SK-N-SH (cell line): ENCODE measurements at regions not wholly inside any gene's neighbourhood (a gene's known extent, or its start where the extent isn't known, plus 50 kb on each side); places are given as distances from the start of the nearest gene placed in this dataset.

Source experiments
- CTCF ChIA-PET: fragments of 300-600, 350-600 bp; formaldehyde crosslinking; extraction: SDS; loops from one replicate; lab custom pipeline; 2021; lab: Yijun Ruan, JAX
- POLR2A ChIA-PET: fragments of 350-600 bp; sonication (Branson Sonifier 250); formaldehyde crosslinking; extraction: SDS; loops from one replicate; lab custom pipeline; 2020; ENCODE audit warnings: antibody characterized with exemption, inconsistent platforms; lab: Yijun Ruan, JAX
- DNase-seq: peaks from one replicate; pipeline ENCODE4 v3.0.0; 2012
- H2AFZ ChIP-seq: fragments of 200-600 bp; sonication (generic); 2 replicates; pipeline ENCODE4 v1.8.1; 2016; ENCODE audit warnings: antibody characterized with exemption, mild to moderate bottlenecking, low read depth
- H3F3A ChIP-seq: fragments of 200-600 bp; sonication (generic); replicated peaks from 2 replicates; pipeline ENCODE3; 2016; ENCODE audit warnings: antibody characterized with exemption, mild to moderate bottlenecking; ENCODE audit not compliant: insufficient read depth
- H3K27ac ChIP-seq, 2 experiments: fragments of 200-500 bp in 1 of 2; fragments of 200-600 bp in 1 of 2; sonication (Bioruptor generic) in 1 of 2; sonication (generic), shearing (Covaris generic) in 1 of 2; 2 replicates each; pipeline versions ENCODE4 v1.5.1 to v1.6.1; 2014 to 2016; ENCODE audit warnings: low read depth in 2 of 2, inconsistent platforms in 1 of 2, low read length in 1 of 2, mild to moderate bottlenecking in 1 of 2, mixed read lengths in 1 of 2
- H3K27me3 ChIP-seq: fragments of 200-600 bp; sonication (generic), shearing (Covaris generic); 2 replicates; pipeline ENCODE4 v1.6.1; 2016; ENCODE audit warnings: mixed run types; ENCODE audit not compliant: insufficient read depth
- H3K36me3 ChIP-seq, 2 experiments: fragments of 200-500 bp in 1 of 2; fragments of 200-600 bp in 1 of 2; sonication (Bioruptor generic) in 1 of 2; sonication (generic) in 1 of 2; replicated peaks in 1 of 2; 2 replicates each; pipeline versions ENCODE3 to v1.5.1; 2014 to 2016; ENCODE audit warnings: low read length in 1 of 2, mild to moderate bottlenecking in 1 of 2; ENCODE audit not compliant: insufficient read depth in 2 of 2, control insufficient read depth in 1 of 2
- H3K4me1 ChIP-seq, 2 experiments: fragments of 200-500 bp in 1 of 2; fragments of 200-600 bp in 1 of 2; sonication (Bioruptor generic) in 1 of 2; sonication (generic), shearing (Covaris generic) in 1 of 2; 2 replicates each; pipeline versions ENCODE4 v1.5.1 to v1.6.1; 2014 to 2016; ENCODE audit warnings: low read depth in 1 of 2, low read length in 1 of 2, mixed run types in 1 of 2; ENCODE audit not compliant: insufficient read depth in 2 of 2, control insufficient read depth in 1 of 2
- H3K4me2 ChIP-seq: fragments of 200-600 bp; sonication (generic), shearing (Covaris generic); 2 replicates; pipeline ENCODE4 v1.6.1; 2017; ENCODE audit warnings: mixed run types
- H3K4me3 ChIP-seq, 2 experiments: fragments of 200-500 bp in 1 of 2; fragments of 200-600 bp in 1 of 2; sonication (Bioruptor generic) in 1 of 2; sonication (generic), shearing (Covaris generic) in 1 of 2; 2 replicates each; pipeline versions ENCODE4 v1.5.1 to v1.8.1; 2014 to 2016; ENCODE audit warnings: low read depth in 2 of 2, inconsistent platforms in 1 of 2, low read length in 1 of 2, mild to moderate bottlenecking in 1 of 2, mixed read lengths in 1 of 2, moderate library complexity in 1 of 2
- H3K79me2 ChIP-seq: fragments of 200-600 bp; sonication (generic); 2 replicates; pipeline ENCODE4 v1.8.1; 2017; ENCODE audit warnings: mild to moderate bottlenecking; ENCODE audit not compliant: insufficient read depth
- H3K9ac ChIP-seq: fragments of 200-600 bp; sonication (generic); 2 replicates; pipeline ENCODE4 v1.6.1; 2017; ENCODE audit warnings: mixed run types
- H3K9me2 ChIP-seq: fragments of 200-600 bp; sonication (generic); 2 replicates; pipeline ENCODE4 v1.6.1; 2017; ENCODE audit warnings: mixed run types
- H3K9me3 ChIP-seq: fragments of 200-600 bp; sonication (generic); 2 replicates; pipeline ENCODE4 v1.6.1; 2017; ENCODE audit warnings: mixed run types, mild to moderate bottlenecking, moderate library complexity
- H4K20me1 ChIP-seq: fragments of 200-600 bp; sonication (generic); 2 replicates; pipeline ENCODE4 v1.6.1; 2017; ENCODE audit warnings: mild to moderate bottlenecking, mixed run types; ENCODE audit not compliant: insufficient read depth
- CHD2 ChIP-seq: fragments of 150-350 bp; IDR thresholded peaks from 2 replicates; pipeline ENCODE4 v1.6.1; 2018; ENCODE audit warnings: low read length; ENCODE audit not compliant: partially characterized antibody
- FOXM1 ChIP-seq: IDR thresholded peaks from 2 replicates; pipeline ENCODE4 v1.4.0; 2012; ENCODE audit warnings: low read depth, mild to moderate bottlenecking
- JUND ChIP-seq: IDR thresholded peaks from 2 replicates; pipeline ENCODE4 v1.4.0; 2012
- TEAD4 ChIP-seq: IDR thresholded peaks from 2 replicates; pipeline ENCODE4 v1.4.0; 2012; ENCODE audit warnings: mild to moderate bottlenecking, borderline replicate concordance; ENCODE audit not compliant: insufficient read depth
- YY1 ChIP-seq: IDR thresholded peaks from 2 replicates; pipeline ENCODE4 v1.4.0; 2012; ENCODE audit warnings: low read depth, mild to moderate bottlenecking
- WGBS: methylation state at CpG from one replicate; pipeline ENCODE4 v1.1.6; 2017; ENCODE audit warnings: low lambda C conversion rate; 5-methylcytosine and 5-hydroxymethylcytosine counted together
- TF ChIP-seq, protein P1 (sequence below): IDR thresholded peaks from 2 replicates; pipeline ENCODE4 v1.4.0; 2012; ENCODE audit warnings: low read depth
- TF ChIP-seq, protein P2 (sequence below): IDR thresholded peaks from 2 replicates; pipeline ENCODE4 v1.4.0; 2012; ENCODE audit warnings: low read depth, borderline replicate concordance
- TF ChIP-seq, protein P3 (sequence below): IDR thresholded peaks from 2 replicates; pipeline ENCODE4 v1.4.0; 2012; ENCODE audit warnings: low read depth, borderline replicate concordance

DNA sequence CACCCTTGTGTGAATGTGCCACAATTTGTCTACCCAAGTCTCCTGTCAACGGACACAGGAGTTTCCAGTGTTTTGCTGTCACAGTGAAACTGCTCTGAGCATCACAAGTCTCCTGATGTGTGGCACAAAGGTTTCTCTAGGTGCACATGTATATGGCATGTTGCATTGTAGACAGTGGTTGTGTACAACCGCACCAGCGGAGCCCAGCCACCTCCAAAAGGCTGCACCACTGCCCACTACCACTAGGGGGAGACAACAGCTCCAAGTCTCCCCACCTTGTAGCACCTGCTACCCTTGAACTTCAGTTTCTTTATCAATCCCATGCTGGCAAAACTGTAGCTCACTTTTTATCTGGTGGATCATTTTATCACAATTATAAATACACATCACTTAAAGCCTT lies 95.5 kb upstream of the ZNF469 start (continued):
- TF ChIP-seq CHD2 = no peak
- TF ChIP-seq JUND = no peak
- TF ChIP-seq, protein P1, sequence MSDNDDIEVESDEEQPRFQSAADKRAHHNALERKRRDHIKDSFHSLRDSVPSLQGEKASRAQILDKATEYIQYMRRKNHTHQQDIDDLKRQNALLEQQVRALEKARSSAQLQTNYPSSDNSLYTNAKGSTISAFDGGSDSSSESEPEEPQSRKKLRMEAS = no peak
- TF ChIP-seq FOXM1 = no peak

DNA sequence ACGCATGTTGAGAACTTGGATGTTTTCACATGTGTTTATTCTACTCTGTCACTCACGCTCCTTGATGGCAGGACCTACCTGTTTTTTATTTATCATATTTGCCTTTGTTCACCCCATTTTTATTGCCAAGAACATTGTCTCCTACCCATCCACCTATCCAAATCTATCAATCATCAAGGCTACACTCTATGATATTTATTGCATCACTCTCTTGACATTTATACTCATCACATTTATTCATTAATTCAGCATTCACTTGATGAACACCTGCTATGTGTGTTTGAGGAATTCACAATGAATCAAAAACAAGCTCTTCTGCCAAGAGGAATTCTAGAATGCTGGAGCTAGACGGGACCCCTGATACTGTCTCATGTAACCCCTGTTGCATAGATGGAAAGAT lies 94.5 kb upstream of the ZNF469 start:
- DNase-seq = no peak
- TF ChIP-seq, protein P2, sequence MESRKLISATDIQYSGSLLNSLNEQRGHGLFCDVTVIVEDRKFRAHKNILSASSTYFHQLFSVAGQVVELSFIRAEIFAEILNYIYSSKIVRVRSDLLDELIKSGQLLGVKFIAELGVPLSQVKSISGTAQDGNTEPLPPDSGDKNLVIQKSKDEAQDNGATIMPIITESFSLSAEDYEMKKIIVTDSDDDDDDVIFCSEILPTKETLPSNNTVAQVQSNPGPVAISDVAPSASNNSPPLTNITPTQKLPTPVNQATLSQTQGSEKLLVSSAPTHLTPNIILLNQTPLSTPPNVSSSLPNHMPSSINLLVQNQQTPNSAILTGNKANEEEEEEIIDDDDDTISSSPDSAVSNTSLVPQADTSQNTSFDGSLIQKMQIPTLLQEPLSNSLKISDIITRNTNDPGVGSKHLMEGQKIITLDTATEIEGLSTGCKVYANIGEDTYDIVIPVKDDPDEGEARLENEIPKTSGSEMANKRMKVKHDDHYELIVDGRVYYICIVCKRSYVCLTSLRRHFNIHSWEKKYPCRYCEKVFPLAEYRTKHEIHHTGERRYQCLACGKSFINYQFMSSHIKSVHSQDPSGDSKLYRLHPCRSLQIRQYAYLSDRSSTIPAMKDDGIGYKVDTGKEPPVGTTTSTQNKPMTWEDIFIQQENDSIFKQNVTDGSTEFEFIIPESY = no peak
- Histone ChIP-seq H3K4me1 (peaks cover 0 to 49% of the 10 kb centered on the region in 2 experiments; a peak in 2 of 4 replicates), H3F3A (no peaks in the 10 kb centered on the region), H3K27ac (no peak overlapping the region), H3K4me3 (no peak overlapping the region), H3K9me3 (no peaks in the 10 kb centered on the region), H3K4me2 (no peak overlapping the region), H3K27me3 (no peaks in the 10 kb centered on the region), H3K9me2 (no peaks in the 10 kb centered on the region), H3K79me2 (no peaks in the 10 kb centered on the region), H3K36me3 (no peaks in the 10 kb centered on the region), H2AFZ (no peak overlapping the region), H4K20me1 (no peaks in the 10 kb centered on the region), H3K9ac (no peak overlapping the region)
- 72% methylated on average over 3 of the region's 3 CpGs for WGBS
- ChIA-PET POLR2A (no interaction called here), CTCF (interaction anchor here (1.4 to 4.2 kb wide), 4 partner anchors 16 to 148 kb away, joined by 5 to 25 read pairs (median 6); no protein-coding TSS in a partner anchor)

DNA sequence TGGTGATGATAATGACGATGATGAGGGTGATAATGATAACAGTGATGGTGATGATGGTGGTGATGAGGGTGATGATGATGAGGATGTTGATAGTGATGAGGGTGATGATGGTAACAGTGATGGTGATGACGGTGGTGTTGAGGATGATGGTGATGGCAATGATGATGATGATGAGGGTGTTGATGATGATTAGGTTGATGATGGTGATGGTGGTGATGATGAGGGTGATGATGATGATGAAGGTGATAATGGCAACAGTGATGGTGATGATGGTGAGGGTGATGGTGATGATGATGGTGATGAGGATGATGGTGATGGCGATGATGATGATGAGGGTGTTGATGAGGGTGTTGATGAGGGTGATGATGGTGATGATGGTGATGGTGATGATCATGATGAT lies 93.8 kb upstream of the ZNF469 start:
- Histone ChIP-seq H3F3A (no peaks in the 10 kb centered on the region), H3K9me2 (no peaks in the 10 kb centered on the region), H3K27me3 (no peaks in the 10 kb centered on the region), H3K27ac (no peak overlapping the region), H3K36me3 (no peaks in the 10 kb centered on the region), H4K20me1 (no peaks in the 10 kb centered on the region), H3K4me1 (peaks cover 0 to 46% of the 10 kb centered on the region in 2 experiments; a peak in 1 of 4 replicates), H3K4me2 (no peak overlapping the region), H2AFZ (no peak overlapping the region), H3K9me3 (no peaks in the 10 kb centered on the region), H3K79me2 (no peaks in the 10 kb centered on the region), H3K4me3 (no peak overlapping the region), H3K9ac (no peak overlapping the region)
- ChIA-PET CTCF (interaction anchor here (1.4 to 4.2 kb wide), 2 partner anchors 95 to 148 kb away, joined by 3 to 25 read pairs; no protein-coding TSS in a partner anchor), POLR2A (no interaction called here)
- WGBS = 77% methylated on average over 3 of the region's 3 CpGs
- DNase-seq = no peak
- TF ChIP-seq, protein P3, sequence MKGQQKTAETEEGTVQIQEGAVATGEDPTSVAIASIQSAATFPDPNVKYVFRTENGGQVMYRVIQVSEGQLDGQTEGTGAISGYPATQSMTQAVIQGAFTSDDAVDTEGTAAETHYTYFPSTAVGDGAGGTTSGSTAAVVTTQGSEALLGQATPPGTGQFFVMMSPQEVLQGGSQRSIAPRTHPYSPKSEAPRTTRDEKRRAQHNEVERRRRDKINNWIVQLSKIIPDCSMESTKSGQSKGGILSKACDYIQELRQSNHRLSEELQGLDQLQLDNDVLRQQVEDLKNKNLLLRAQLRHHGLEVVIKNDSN = no peak
- TF ChIP-seq TEAD4 (no peak), YY1 (no peak)
- TF ChIP-seq, protein P1 = no peak
